Uterus (tissue), 2 donors: ENCODE measurements at regions not wholly inside any gene's neighbourhood (a gene's known extent, or its start where the extent isn't known, plus 50 kb on each side); places are given as distances from the start of the nearest gene placed in this dataset.

Experiments used
- CTCF ChIP-seq, 4 experiments: fragments of 200-600 bp in 2 of 4; fragments of 450-650 bp in 2 of 4; sonication (generic) in 2 of 4; IDR thresholded peaks; one replicate each; pipeline ENCODE4 v1.5.1; 2016 to 2019; ENCODE audit warnings: antibody characterized with exemption in 4 of 4, mild to moderate bottlenecking in 2 of 4, moderate library complexity in 1 of 4
- POLR2A ChIP-seq, 2 donors: fragments of 450-650 bp; IDR thresholded peaks; one replicate each; pipeline ENCODE4 v1.6.1; 2016; ENCODE audit warnings: antibody characterized with exemption in 2 of 2, mild to moderate bottlenecking in 1 of 2, moderate library complexity in 1 of 2

GRCh38 chr14:87325741-87326140, 667.2 kb downstream of the GALC start:
- TF ChIP-seq POLR2A (IDR thresholded peaks at IDR 0.05) = no peak
- no peak for TF ChIP-seq CTCF (IDR thresholded peaks at IDR 0.05)
